Uterus (tissue), 3 donors: ENCODE measurements at regions not wholly inside any gene's neighbourhood (a gene's known extent, or its start where the extent isn't known, plus 50 kb on each side); places are given as distances from the start of the nearest gene placed in this dataset.

Experiments
- DNase-seq, 2 donors: peaks; one replicate each; pipeline ENCODE4 v3.0.0-alpha.2; 2019 to 2020
- H3K27ac ChIP-seq, 2 donors: fragments of 200-600 bp; sonication (generic); 1 replicate in 1 of 2; 2 replicates in 1 of 2; pipeline ENCODE4 v1.5.1; 2016 to 2018
- H3K27me3 ChIP-seq, 2 donors: fragments of 200-600 bp; sonication (generic); one replicate each; pipeline ENCODE4 v1.5.1; 2018 to 2019; ENCODE audit warnings: control low read depth in 1 of 2
- H3K36me3 ChIP-seq, 2 donors: fragments of 200-600 bp; sonication (generic); one replicate each; pipeline ENCODE4 v1.5.1; 2019; ENCODE audit warnings: control low read depth in 1 of 2
- H3K4me1 ChIP-seq, 2 donors: fragments of 200-600 bp; sonication (generic); one replicate each; pipeline ENCODE4 v1.5.1; 2018 to 2019; ENCODE audit warnings: control low read depth in 1 of 2
- H3K4me3 ChIP-seq, 2 donors: fragments of 200-600 bp; sonication (generic); 1 replicate in 1 of 2; 2 replicates in 1 of 2; pipeline ENCODE4 v1.5.1; 2018 to 2019; ENCODE audit warnings: mild to moderate bottlenecking in 1 of 2
- H3K9me3 ChIP-seq, 2 donors: fragments of 200-600 bp; sonication (generic); one replicate each; pipeline ENCODE4 v1.5.1; 2019; ENCODE audit warnings: control low read depth in 1 of 2
- POLR2A ChIP-seq, 2 donors: fragments of 450-650 bp; IDR thresholded peaks; one replicate each; pipeline ENCODE4 v1.6.1; 2016; ENCODE audit warnings: antibody characterized with exemption in 2 of 2, mild to moderate bottlenecking in 1 of 2, moderate library complexity in 1 of 2
- intact Hi-C: fragments of 100-400 bp; cut with DNase I; formaldehyde crosslinking; loops from one replicate; pipeline ENCODE4 v1.15.1; 2023; ENCODE audit warnings: low total_unique reads
- TF ChIP-seq, protein P1 (sequence below), 4 experiments: fragments of 200-600 bp in 2 of 4; fragments of 450-650 bp in 2 of 4; sonication (generic) in 2 of 4; IDR thresholded peaks; one replicate each; pipeline ENCODE4 v1.5.1; 2016 to 2019; ENCODE audit warnings: antibody characterized with exemption in 4 of 4, mild to moderate bottlenecking in 2 of 4, moderate library complexity in 1 of 4
- donor health status: DM: yes; HTN: yes; CAD: no.

DNA sequence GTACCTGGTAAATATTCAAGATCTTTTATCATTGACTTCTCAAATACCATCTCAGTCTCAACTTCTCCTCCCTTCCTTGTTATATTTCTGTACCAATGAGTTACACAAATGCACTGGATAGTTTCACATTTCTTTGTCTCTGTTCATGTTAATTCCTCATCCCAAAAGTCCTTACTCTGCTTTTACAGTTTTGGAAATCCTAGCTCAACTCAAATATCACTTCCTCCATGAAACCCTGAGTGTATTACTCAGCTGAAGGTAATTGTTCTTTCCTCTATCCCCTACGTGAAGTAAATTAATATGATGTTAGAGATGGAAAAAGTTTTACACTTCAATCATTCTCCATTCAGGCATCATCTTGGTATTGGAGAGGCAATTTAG is 241.5 kb downstream of the TLE4 start:
- no peaks in the 10 kb centered on the region for H3K27me3 ChIP-seq
- DNase-seq = no peak
- intact Hi-C loops = no loop called here
- H3K4me1 ChIP-seq = no peaks in the 10 kb centered on the region
- no peaks in the 10 kb centered on the region for H3K36me3 ChIP-seq
- no peak overlapping the region for H3K27ac ChIP-seq
- peak overlapping the region in 1 of 2 donors; percentile 2 for H3K4me3 ChIP-seq
- no peaks in the 10 kb centered on the region for H3K9me3 ChIP-seq
- no peak for TF ChIP-seq POLR2A (IDR thresholded peaks at IDR 0.05)
- TF ChIP-seq, protein P1, sequence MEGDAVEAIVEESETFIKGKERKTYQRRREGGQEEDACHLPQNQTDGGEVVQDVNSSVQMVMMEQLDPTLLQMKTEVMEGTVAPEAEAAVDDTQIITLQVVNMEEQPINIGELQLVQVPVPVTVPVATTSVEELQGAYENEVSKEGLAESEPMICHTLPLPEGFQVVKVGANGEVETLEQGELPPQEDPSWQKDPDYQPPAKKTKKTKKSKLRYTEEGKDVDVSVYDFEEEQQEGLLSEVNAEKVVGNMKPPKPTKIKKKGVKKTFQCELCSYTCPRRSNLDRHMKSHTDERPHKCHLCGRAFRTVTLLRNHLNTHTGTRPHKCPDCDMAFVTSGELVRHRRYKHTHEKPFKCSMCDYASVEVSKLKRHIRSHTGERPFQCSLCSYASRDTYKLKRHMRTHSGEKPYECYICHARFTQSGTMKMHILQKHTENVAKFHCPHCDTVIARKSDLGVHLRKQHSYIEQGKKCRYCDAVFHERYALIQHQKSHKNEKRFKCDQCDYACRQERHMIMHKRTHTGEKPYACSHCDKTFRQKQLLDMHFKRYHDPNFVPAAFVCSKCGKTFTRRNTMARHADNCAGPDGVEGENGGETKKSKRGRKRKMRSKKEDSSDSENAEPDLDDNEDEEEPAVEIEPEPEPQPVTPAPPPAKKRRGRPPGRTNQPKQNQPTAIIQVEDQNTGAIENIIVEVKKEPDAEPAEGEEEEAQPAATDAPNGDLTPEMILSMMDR (IDR thresholded peaks at IDR 0.05) = no peak

DNA sequence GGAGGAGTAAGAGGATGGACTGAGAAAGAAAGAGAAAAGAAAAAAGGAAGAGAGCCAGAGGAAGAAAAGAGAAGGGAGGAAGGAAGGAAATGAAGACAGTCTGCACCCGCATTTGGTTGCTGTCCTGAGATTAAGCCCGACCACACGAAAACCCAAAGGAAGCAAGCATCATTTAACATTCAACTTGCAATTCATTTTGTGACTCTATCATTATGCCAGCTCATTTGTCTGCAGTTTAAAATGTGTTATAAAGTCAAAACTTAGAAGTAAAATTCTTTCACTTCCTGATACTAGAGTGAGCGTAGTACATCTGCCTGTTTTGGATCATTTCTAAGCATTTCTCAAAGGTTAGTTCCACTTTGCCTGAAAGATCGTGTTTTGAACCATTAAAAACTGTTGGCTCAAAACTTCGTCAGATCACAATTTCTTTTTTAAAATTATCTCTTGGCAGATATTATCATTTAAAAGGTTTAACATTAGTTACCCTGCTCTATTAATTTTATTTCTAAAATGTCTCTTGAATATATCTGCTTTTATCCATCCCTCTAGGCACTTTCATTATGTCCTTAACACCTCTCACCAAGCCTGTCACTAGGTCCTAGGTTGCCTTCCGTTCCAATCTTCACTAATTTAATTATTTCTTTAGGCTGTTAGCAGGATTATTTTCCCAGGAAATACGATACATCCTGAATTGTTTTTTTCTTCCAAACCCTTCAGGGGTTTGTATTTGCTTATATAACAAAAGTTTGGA is 240.9 kb downstream of the TLE4 start:
- Histone ChIP-seq H3K4me3 (peak overlapping the region in 1 of 2 donors; percentile 2), H3K27ac (no peak overlapping the region), H3K36me3 (no peaks in the 10 kb centered on the region), H3K4me1 (no peaks in the 10 kb centered on the region), H3K9me3 (no peaks in the 10 kb centered on the region), H3K27me3 (no peaks in the 10 kb centered on the region)
- no peak for TF ChIP-seq POLR2A (IDR thresholded peaks at IDR 0.05)
- TF ChIP-seq, protein P1 (IDR thresholded peaks at IDR 0.05) = no peak
- DNase-seq = no peak
- intact Hi-C loops = no loop called here

DNA sequence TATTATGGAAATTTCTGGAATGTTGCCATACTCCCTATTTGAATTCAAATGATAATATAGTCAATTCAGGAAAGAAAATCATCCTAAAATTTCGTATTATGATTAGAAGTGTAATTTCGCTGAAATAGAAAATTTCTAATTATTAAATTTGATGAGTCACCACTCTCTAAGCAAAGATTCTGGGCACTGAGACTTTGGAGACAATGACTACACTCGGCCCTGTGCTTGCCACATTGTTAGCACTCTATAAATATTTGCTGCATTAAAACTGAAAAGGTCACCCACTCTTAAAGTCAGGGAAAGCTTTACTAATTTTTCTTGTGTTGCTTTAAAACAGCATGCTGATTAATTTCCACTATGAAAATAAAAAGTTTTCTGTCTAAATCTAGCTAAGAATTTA is 240.3 kb downstream of the TLE4 start:
- no peak for TF ChIP-seq POLR2A (IDR thresholded peaks at IDR 0.05)
- TF ChIP-seq, protein P1 (IDR thresholded peaks at IDR 0.05) = no peak
- Histone ChIP-seq H3K36me3 (no peaks in the 10 kb centered on the region), H3K9me3 (no peaks in the 10 kb centered on the region), H3K4me1 (no peaks in the 10 kb centered on the region), H3K4me3 (no peak overlapping the region), H3K27ac (no peak overlapping the region), H3K27me3 (no peaks in the 10 kb centered on the region)
- intact Hi-C loops = no loop called here
- DNase-seq = no peak

DNA sequence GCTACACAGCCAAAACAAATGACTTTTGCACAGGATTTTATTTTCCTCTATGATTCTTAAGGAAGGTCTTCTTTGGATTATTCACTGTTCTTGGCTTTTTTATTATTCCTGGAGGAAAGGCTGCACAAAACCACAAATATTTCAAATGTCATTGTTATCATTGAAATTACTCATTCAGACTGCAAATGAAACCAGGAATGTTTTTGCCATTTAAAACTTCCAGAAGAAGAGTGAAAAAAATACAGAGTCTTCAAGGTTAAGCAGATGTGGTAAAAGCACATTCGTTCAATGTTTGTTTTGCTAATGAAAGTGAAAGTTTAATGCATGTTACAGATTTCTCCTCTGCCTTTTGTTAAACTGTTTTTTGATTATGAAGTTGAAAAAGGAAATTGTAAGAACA is 238.2 kb downstream of the TLE4 start:
- DNase-seq = no peak

DNA sequence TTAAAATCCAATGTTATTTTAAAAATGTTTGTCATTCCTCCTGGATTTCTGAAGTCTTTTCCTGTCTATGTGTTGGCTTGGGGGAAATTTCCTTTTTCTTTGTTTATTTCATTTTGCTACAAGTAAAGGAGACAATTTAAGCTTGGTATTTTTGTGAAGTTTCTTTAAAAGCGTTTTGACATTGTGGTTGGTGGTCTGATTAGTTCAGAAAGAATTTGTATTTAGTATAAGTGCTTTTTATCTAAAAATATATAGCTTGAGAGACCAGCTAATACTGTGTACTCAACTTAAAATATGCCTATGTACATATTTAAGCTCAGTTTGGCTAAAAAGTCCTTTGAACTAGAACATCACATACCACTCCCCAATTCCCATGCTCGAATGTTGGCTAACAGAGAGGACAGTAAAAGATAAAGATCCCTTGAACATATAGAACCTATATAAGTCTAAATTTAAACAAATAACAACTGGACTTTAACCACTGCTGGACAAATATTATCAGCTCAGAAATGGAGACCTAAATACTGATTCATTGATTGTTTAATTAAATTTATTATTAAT is 237.6 kb downstream of the TLE4 start:
- Histone ChIP-seq H3K9me3 (no peaks in the 10 kb centered on the region), H3K27ac (no peak overlapping the region), H3K27me3 (no peaks in the 10 kb centered on the region), H3K4me1 (no peaks in the 10 kb centered on the region), H3K36me3 (no peaks in the 10 kb centered on the region), H3K4me3 (no peak overlapping the region)
- intact Hi-C loops = no loop called here
- no peak for DNase-seq
- TF ChIP-seq POLR2A (IDR thresholded peaks at IDR 0.05) = no peak
- TF ChIP-seq, protein P1 (IDR thresholded peaks at IDR 0.05) = no peak

More for the DNA sequence above, 238.2 kb downstream of the TLE4 start:
- no peak overlapping the region for H3K27ac ChIP-seq
- TF ChIP-seq, protein P1 (IDR thresholded peaks at IDR 0.05) = no peak
- TF ChIP-seq POLR2A (IDR thresholded peaks at IDR 0.05) = no peak
- H3K9me3 ChIP-seq = no peaks in the 10 kb centered on the region
- H3K36me3 ChIP-seq = no peaks in the 10 kb centered on the region
- no peaks in the 10 kb centered on the region for H3K27me3 ChIP-seq
- no peaks in the 10 kb centered on the region for H3K4me1 ChIP-seq
- H3K4me3 ChIP-seq = no peak overlapping the region
- intact Hi-C loops = no loop called here
